HG02588 (cell line): ENCODE measurements at regions not wholly inside any gene's neighbourhood (a gene's known extent, or its start where the extent isn't known, plus 50 kb on each side); places are given as distances from the start of the nearest gene placed in this dataset.

ENCODE experiments used
- ATAC-seq: cut with Tn5 transposase; IDR thresholded peaks from one replicate; pipeline ENCODE4 v1.9.1; 2021; ENCODE audit warnings: mild to moderate bottlenecking, moderate library complexity; ENCODE audit not compliant: unreplicated experiment

GRCh38 chr2:30310371-30310770, 79.0 kb downstream of the LBH start:
- no peak for ATAC-seq

- no peak for ATAC-seq
Measured at GRCh38 chr2:30310955-30311354, 79.6 kb downstream of the LBH start.

- ATAC-seq: no peak
Measured at GRCh38 chr2:30311711-30312110, 80.4 kb downstream of the LBH start.

GRCh38 chr2:30312916-30313315, 81.6 kb downstream of the LBH start:
- no peak for ATAC-seq

- ATAC-seq: no peak
Measured at GRCh38 chr2:30314981-30315380, 83.6 kb downstream of the LBH start.

- ATAC-seq: no peak
Measured at GRCh38 chr2:30315391-30316063, 84.2 kb downstream of the LBH start.

GRCh38 chr2:30316408-30316807, 85.1 kb downstream of the LBH start:
- ATAC-seq: no peak

GRCh38 chr2:30318987-30319782, 87.9 kb downstream of the LBH start:
- no peak for ATAC-seq

- ATAC-seq: no peak
Measured at GRCh38 chr2:30321466-30321865, 90.1 kb downstream of the LBH start.

- no peak for ATAC-seq
Measured at GRCh38 chr2:30323499-30323898, 92.2 kb downstream of the LBH start.

- ATAC-seq: no peak
Measured at GRCh38 chr2:30324245-30324908, 93.0 kb downstream of the LBH start.

GRCh38 chr2:30325600-30326328, 94.4 kb downstream of the LBH start:
- no peak for ATAC-seq

- ATAC-seq: no peak
Measured at GRCh38 chr2:30326497-30326896, 95.2 kb downstream of the LBH start.

GRCh38 chr2:30331038-30331437, 99.7 kb downstream of the LBH start:
- no peak for ATAC-seq

GRCh38 chr2:30331869-30332268, 100.5 kb downstream of the LBH start:
- ATAC-seq: no peak

- ATAC-seq: no peak
Measured at GRCh38 chr2:30332791-30333453, 101.6 kb downstream of the LBH start.

GRCh38 chr2:30334762-30335363, 103.5 kb downstream of the LBH start:
- ATAC-seq: no peak

GRCh38 chr2:30336084-30336483, 104.8 kb downstream of the LBH start:
- ATAC-seq: no peak

- ATAC-seq: peak; percentile 93
Measured at GRCh38 chr2:30336978-30337841, 105.9 kb downstream of the LBH start.
